GM18517 (cell line): ENCODE measurements at regions not wholly inside any gene's neighbourhood (a gene's known extent, or its start where the extent isn't known, plus 50 kb on each side); places are given as distances from the start of the nearest gene placed in this dataset.

Experiments
- ATAC-seq: cut with Tn5 transposase; IDR thresholded peaks from one replicate; pipeline ENCODE4 v1.9.1; 2021; ENCODE audit warnings: mild to moderate bottlenecking, moderate library complexity; ENCODE audit not compliant: unreplicated experiment

- ATAC-seq = no peak
Observed at GRCh38 chr11:25860677-25861450, 471.1 kb upstream of the ANO3 start.

GRCh38 chr11:25862159-25862558 is 469.8 kb upstream of the ANO3 start:
- no peak for ATAC-seq

GRCh38 chr11:25863986-25864385 is 467.9 kb upstream of the ANO3 start:
- no peak for ATAC-seq

- ATAC-seq = no peak
Observed at GRCh38 chr11:25876456-25876965, 455.4 kb upstream of the ANO3 start.

DNA sequence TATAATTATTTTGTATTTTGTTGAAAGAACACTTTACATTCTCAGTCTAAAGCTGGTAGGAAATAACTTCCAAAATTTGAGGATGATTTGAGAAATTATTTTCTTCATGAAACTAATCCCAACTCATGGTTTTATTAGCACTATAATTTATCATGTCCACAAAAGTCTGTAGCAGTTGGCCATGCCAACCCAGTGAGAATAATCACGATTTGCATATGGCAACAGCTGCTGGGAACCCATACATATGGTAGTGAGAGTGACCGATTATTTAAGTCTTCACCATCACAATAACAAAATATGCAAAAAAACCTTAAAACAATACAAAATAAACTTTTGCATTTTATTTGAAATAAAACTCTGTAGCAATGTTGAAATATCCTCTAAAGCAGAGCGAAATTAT is 445.9 kb upstream of the ANO3 start:
- no peak for ATAC-seq

DNA sequence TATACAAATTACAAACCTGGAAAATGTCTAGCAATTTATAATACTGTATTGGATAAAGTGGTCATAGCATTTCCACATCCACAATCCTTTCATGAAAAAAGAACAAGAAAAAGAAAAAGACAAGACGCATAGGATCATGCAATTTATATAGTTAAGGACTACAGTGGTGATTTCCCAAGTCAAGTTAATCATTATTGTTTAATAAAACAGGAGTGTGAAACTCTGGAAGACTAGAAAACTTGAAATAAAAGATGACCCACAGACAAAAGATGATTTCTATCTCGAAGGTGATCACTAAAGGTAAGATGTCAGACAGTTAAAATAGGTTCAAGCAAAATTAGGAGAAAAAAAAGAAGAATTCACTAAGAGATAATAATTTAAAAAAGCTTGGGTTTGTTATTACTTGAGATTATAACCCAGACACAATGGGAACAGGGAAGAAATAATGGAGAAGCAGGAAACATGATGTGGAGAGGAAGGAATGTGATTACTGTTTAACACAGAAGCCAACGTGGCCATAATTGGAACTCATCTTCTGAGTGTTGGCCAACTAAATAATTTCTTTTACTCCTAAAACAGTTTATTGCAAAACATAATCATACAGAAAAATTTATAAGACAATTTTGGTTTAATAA is 441.2 kb upstream of the ANO3 start:
- ATAC-seq = no peak

DNA sequence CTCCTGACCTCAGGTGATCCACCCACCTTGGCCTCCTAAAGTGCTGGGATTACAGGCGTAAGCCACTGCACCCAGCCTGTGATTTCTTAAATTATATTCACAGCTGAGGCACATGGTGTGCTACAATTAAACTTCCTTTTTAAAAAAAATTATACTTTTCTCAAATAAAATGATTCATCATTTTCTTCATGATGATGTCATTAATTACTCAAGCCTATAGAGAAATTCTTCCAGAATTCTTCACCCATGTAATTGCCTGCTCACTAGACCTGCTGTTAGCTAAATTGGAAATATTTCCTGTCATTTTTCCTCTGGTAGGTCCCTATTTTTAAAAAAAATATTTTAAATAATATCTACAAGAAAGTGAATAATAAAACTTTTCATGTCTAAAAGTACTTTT is 440.0 kb upstream of the ANO3 start:
- ATAC-seq = no peak

DNA sequence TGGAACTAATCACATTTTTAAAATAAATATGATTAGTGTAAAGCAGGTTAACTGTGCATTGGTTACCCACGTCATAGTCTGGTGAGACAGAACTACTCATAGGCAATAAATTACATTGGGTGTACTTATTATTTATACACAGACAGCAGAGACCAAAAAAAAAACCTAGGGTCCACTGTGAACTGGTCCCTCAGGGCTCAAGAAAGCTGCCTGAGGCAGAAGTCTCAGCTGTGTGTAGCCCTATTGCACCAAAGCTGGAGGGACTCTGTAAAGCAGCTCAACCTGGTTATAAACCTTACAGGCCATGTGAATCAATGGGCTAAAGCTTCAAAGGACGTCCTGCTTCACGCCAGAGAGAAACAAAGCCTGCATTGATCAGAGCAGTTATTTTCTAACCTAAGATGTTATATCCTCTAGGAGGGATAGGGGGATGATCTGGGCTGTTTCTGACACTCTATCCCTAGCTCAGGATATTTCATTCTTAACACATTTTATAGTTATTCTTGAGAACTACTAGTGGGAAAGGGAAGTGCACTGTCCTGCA is 432.2 kb upstream of the ANO3 start:
- ATAC-seq = no peak

- ATAC-seq = no peak
Observed at GRCh38 chr11:25900814-25901213, 431.1 kb upstream of the ANO3 start.

DNA sequence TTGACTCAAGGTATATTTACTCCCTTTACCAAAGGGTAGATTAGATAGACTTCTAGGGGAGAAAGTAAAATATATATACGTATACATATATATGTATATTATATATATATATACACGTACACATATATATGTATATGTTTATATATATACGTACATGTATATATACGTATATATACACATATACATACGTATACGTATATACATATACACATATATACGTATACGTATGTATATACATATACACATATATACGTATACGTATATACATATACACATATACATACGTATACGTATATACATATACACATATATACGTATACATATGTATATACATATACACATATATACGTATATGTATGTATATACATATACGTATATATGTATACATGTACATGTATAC is 430.5 kb upstream of the ANO3 start:
- ATAC-seq = no peak

- ATAC-seq = no peak
Observed at GRCh38 chr11:25902476-25902875, 429.5 kb upstream of the ANO3 start.

- no peak for ATAC-seq
Observed at GRCh38 chr11:25908726-25909125, 423.2 kb upstream of the ANO3 start.

GRCh38 chr11:25910086-25910485 is 421.8 kb upstream of the ANO3 start:
- no peak for ATAC-seq

DNA sequence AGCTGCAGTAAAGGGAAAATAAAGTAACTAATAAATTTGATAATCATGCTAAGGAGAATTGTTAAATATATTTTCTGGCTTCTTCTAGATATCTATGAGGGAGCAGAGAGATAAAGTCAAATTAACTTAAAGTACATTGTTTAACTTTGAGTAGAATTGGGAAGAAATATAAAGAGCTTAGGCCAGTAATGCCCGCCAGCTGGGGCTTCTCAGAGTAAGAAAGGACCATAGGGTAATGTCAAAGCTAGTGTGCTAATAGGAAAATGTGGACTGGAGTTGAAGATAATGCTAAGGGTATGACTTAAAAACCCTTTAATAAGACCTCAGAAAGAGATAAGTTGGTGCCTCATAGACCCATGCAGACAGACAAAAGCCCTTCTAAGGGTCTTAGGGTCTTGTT is 411.6 kb upstream of the ANO3 start:
- no peak for ATAC-seq

- ATAC-seq = no peak
Observed at GRCh38 chr11:25924586-25924985, 407.3 kb upstream of the ANO3 start.

DNA sequence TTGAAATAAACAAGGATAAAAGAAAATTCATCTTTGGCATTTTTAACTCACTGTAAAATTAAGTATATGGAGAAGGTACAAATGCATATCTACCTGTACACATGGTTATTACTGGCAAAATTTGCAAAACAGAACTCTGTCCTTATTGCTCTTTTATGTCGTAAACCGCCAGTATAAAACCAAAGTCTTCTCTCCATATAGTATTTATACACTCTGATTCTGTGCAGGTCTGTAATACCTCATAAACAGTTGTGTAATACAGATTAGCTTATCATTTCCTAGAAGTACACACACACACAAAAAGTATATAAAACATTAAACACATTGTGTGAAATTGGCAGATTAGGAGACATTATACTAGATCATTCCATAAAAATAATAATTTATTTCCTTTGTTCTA is 406.6 kb upstream of the ANO3 start:
- ATAC-seq = no peak

DNA sequence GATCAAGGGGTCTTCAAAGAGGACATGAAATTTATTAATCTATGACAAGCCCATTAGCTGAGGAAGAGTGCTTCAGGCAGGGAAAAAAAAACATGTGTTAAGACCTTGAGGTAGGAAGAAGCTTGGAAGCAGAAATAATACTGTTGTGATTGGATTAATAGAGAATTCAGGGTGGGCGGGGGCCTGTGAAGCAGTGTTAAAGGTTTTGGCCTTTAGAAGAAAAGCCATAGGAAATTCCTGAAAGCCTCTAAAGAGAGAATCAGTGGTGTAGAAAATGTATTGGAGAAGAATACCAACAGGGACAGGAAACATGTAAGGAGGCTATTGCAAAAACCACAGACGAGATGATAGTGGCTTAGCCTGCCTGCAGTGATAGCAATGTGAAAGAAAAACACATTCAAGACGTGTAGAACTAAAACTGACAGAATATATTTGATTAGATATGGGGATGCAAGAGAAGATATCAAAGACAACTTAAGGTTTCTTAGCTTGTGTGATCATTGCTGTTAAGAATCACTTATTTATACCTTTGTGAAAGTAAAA is 404.4 kb upstream of the ANO3 start:
- no peak for ATAC-seq

- no peak for ATAC-seq
Observed at GRCh38 chr11:25928076-25928475, 403.9 kb upstream of the ANO3 start.

- ATAC-seq = no peak
Observed at GRCh38 chr11:25938952-25939351, 393.0 kb upstream of the ANO3 start.

DNA sequence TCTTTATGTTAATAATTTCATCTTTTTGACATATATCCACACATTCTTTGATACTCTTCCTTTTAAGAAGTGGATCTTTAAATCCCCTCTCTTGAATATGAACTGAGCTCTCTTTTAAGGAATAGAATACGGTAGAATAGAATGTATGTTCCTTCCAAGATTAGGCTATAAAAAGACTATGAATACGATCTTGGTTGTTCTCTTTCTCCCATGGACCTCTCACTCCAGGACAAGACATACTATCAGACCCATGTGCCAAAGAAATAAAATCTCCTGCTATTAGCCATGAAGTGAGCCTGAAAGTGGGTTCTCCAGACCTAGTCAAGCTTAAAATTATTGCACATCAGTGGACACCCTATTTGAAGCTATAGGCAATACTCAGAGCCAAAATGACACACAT is 392.2 kb upstream of the ANO3 start:
- no peak for ATAC-seq

- no peak for ATAC-seq
Observed at GRCh38 chr11:25941353-25941752, 390.6 kb upstream of the ANO3 start.

DNA sequence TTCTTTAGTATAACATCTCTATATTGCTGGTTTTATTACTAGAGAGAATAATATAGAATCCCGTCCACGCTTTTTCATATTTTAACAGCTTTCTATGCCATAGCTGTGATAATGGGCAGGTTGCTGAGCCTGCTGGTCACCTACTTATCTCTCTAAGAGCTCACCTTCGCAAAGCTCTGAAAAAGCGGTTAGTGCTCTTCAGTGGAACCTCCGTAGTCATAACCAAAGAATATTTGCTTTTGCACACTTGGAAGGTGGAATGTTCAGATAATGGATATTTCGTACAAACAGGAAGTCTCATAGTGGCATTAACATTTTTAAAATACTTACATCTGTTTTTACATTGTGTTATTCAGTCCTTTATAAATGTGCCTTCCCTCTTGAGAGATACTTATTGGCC is 388.9 kb upstream of the ANO3 start:
- no peak for ATAC-seq
